ENCODE measurements at regions not wholly inside any gene's neighbourhood (a gene's known extent, or its start where the extent isn't known, plus 50 kb on each side); places are given as distances from the start of the nearest gene placed in this dataset.
"Not testable (repeated sequence)": the region's sequence is repeated elsewhere in the genome, so short reads cannot be mapped to it uniquely, and the experiment has no call there.

DNA sequence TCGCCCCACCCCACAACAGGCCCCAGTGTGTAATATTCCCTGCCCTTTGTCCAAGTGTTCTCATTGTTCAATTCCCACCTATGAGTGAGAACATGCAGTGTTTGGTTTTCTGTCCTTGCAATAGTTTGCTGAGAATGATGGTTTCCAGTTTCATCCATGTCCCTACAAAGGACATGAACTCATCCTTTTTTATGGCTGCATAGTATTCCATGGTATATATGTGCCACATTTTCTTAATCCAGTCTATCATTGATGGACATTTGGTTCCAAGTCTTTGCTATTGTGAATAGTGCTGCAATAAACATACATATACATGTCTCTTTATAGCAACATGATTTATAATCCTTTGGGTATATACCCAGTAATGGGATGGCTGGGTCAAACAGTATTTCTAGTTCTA, 132.7 kb downstream of the SNX10 start:
- not testable (repeated sequence) for TF ChIP-seq CTCF, EP300, POLR2A (IDR thresholded peaks at IDR 0.05)
